Liver (tissue), 3 donors: ENCODE measurements at regions not wholly inside any gene's neighbourhood (a gene's known extent, or its start where the extent isn't known, plus 50 kb on each side); places are given as distances from the start of the nearest gene placed in this dataset.

ENCODE experiments used
- CTCF ChIP-seq: fragments of 150-350 bp; IDR thresholded peaks from 2 replicates; pipeline ENCODE4 v1.5.1; 2017; ENCODE audit warnings: improper control_type of control experiment, low read depth, low read length; ENCODE audit not compliant: missing input control
- EGR1 ChIP-seq, 2 donors: IDR thresholded peaks; 2 replicates each; pipeline ENCODE4 v1.6.1; 2016 to 2018; ENCODE audit warnings: antibody characterized with exemption in 2 of 2, low read depth in 2 of 2
- JUND ChIP-seq, 2 donors: IDR thresholded peaks; 2 replicates each; pipeline ENCODE4 v1.6.1; 2016; ENCODE audit warnings: antibody characterized with exemption in 2 of 2
- YY1 ChIP-seq: IDR thresholded peaks from 2 replicates; pipeline ENCODE4 v1.6.1; 2016; ENCODE audit warnings: antibody characterized with exemption, mild to moderate bottlenecking
- donor health status: healthy.
- donor health status: healthy.

DNA sequence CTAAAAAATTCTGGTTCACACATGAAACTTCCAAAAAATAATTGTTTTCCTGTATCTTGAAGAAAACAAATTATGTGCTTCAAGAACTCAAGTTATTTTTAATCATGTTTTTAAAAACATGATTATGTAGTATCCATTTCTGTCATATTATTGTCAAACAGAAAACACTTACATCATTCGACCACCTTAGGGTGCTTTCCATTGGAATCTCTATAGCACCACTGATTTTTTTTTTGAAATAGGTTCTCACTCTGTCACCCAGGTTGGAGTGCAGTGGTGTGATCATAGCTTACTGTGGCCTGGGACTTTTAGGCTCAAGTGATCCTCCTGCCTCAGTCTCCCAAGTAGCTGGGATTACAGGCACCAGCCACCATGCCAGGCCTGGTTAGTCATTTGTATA, 457.3 kb downstream of the SI start:
- TF ChIP-seq CTCF (no peak), JUND (IDR thresholded peaks at IDR 0.05) (no peak), YY1 (no peak), EGR1 (IDR thresholded peaks at IDR 0.05; ENCODE audit: low read depth in 2 of 2) (no peak)
